HCT116 (cell line): ENCODE measurements at regions not wholly inside any gene's neighbourhood (a gene's known extent, or its start where the extent isn't known, plus 50 kb on each side); places are given as distances from the start of the nearest gene placed in this dataset.

Experiments used
- ATAC-seq: fragments of 200-7000 bp; cut with Tn5 transposase; 2 replicates; pipeline ENCODE4 v1.9.1; 2020; ENCODE audit warnings: mild to moderate bottlenecking, moderate library complexity
- BruUV-seq: library from RNA; stranded (reverse); fragments of 400-500 nt; replicated peaks from 2 replicates; lab custom pipeline; 2021; lab: Mats Ljungman, UMichigan
- CTCF ChIA-PET: fragments of 300-600 bp; sonication (Branson Sonifier 250); formaldehyde crosslinking; loops from one replicate; lab custom pipeline; 2021; ENCODE audit warnings: antibody characterized with exemption; lab: Charles Lee
- POLR2A ChIA-PET: fragments of 300-600, 350-600 bp; sonication (Branson Sonifier 250); formaldehyde crosslinking; loops from one replicate; lab custom pipeline; 2021; ENCODE audit warnings: antibody characterized with exemption; lab: Charles Lee
- RAD21 ChIA-PET, 2 experiments: fragments of 300-600 bp; sonication (Branson Sonifier 250); formaldehyde crosslinking; loops; one replicate each; lab custom pipeline; 2023; ENCODE audit warnings: low total read pairs in 2 of 2; ENCODE audit not compliant: uncharacterized antibody in 2 of 2, unreplicated experiment in 2 of 2, low non-redundant PET in 1 of 2; lab: Charles Lee
- DNase-seq: peaks from one replicate; pipeline ENCODE4 v3.0.0-alpha.2; 2010; ENCODE audit warnings: low read depth, low spot score
- H2AFZ ChIP-seq: fragments of 200-600 bp; shearing (Covaris generic), sonication (generic); 2 replicates; pipeline ENCODE4 v1.6.1; 2017; ENCODE audit warnings: low read depth, mixed run types, mixed read lengths, antibody characterized with exemption, low read length; ENCODE audit not compliant: poor library complexity, severe bottlenecking
- H3K27ac ChIP-seq: 2 replicates; pipeline ENCODE4 v1.5.1; 2012; ENCODE audit warnings: low read depth, low read length
- H3K27me3 ChIP-seq: fragments of 200-600 bp; sonication (generic); 2 replicates; pipeline ENCODE4 v1.6.1; 2016; ENCODE audit warnings: mixed run types, low read length, mixed read lengths; ENCODE audit not compliant: insufficient read depth
- H3K36me3 ChIP-seq, 2 experiments: fragments of 200-500 bp in 1 of 2; fragments of 200-600 bp in 1 of 2; sonication (Bioruptor generic) in 1 of 2; sonication (generic) in 1 of 2; 2 replicates each; pipeline versions ENCODE4 v1.5.1 to v1.6.1; 2014 to 2016; ENCODE audit warnings: low read length in 2 of 2, inconsistent platforms in 1 of 2, mixed read lengths in 1 of 2, mixed run types in 1 of 2; ENCODE audit not compliant: insufficient read depth in 2 of 2, control insufficient read depth in 1 of 2
- H3K4me1 ChIP-seq, 2 experiments: fragments of 200-600 bp in 1 of 2; sonication (generic) in 1 of 2; 2 replicates each; pipeline versions ENCODE4 v1.5.1 to v1.6.1; 2012 to 2017; ENCODE audit warnings: low read length in 2 of 2, inconsistent platforms in 1 of 2, mild to moderate bottlenecking in 1 of 2, mixed read lengths in 1 of 2, mixed run types in 1 of 2, moderate library complexity in 1 of 2; ENCODE audit not compliant: insufficient read depth in 2 of 2, control insufficient read depth in 1 of 2
- H3K4me2 ChIP-seq: fragments of 200-600 bp; sonication (generic); 2 replicates; pipeline ENCODE4 v1.6.1; 2017; ENCODE audit warnings: mixed run types, low read length, mixed read lengths
- H3K4me3 ChIP-seq, 2 experiments: fragments of 200-600 bp in 1 of 2; sonication (generic) in 1 of 2; replicated peaks in 1 of 2; 2 replicates each; pipeline ENCODE4 v1.5.1; 2011 to 2016; ENCODE audit warnings: low read length in 2 of 2, control low read depth in 1 of 2, low read depth in 1 of 2, mild to moderate bottlenecking in 1 of 2, mixed read lengths in 1 of 2, mixed run types in 1 of 2
- H3K79me2 ChIP-seq: fragments of 200-600 bp; sonication (generic); 2 replicates; pipeline ENCODE4 v1.6.1; 2017; ENCODE audit warnings: mild to moderate bottlenecking, mixed run types, low read length, moderate library complexity, mixed read lengths; ENCODE audit not compliant: insufficient read depth
- H3K9ac ChIP-seq: fragments of 200-600 bp; sonication (generic); 2 replicates; pipeline ENCODE4 v1.6.1; 2016; ENCODE audit warnings: low read length, mixed read lengths
- H3K9me2 ChIP-seq: fragments of 200-600 bp; sonication (generic), shearing (Covaris generic); 2 replicates; pipeline ENCODE4 v1.6.1; 2017; ENCODE audit warnings: mixed run types, mild to moderate bottlenecking, moderate library complexity; ENCODE audit not compliant: insufficient read depth
- H3K9me3 ChIP-seq, 2 experiments: fragments of 200-500 bp in 1 of 2; fragments of 200-600 bp in 1 of 2; sonication (Bioruptor generic) in 1 of 2; sonication (generic) in 1 of 2; 2 replicates each; pipeline ENCODE4 v1.6.1; 2014 to 2017; ENCODE audit warnings: low read length in 2 of 2, mixed read lengths in 2 of 2, inconsistent platforms in 1 of 2, low read depth in 1 of 2, mild to moderate bottlenecking in 1 of 2, mixed run types in 1 of 2, moderate library complexity in 1 of 2; ENCODE audit not compliant: control insufficient read depth in 1 of 2, insufficient read depth in 1 of 2
- H4K20me1 ChIP-seq: fragments of 200-600 bp; sonication (generic), shearing (Covaris generic); 2 replicates; pipeline ENCODE4 v1.6.1; 2017; ENCODE audit warnings: mixed run types, mild to moderate bottlenecking, moderate library complexity; ENCODE audit not compliant: insufficient read depth
- CBX3 ChIP-seq: IDR thresholded peaks from 2 replicates; pipeline ENCODE4 v1.6.1; 2012; ENCODE audit warnings: low read depth
- CEBPB ChIP-seq: IDR thresholded peaks from 2 replicates; pipeline ENCODE4 v1.6.1; 2012; ENCODE audit warnings: low read depth
- CTCF ChIP-seq, 3 experiments: fragments of 200-600 bp in 1 of 3; sonication (generic) in 1 of 3; IDR thresholded peaks in 2 of 3; conservative IDR thresholded peaks in 1 of 3; 2 replicates each; pipeline ENCODE4 v1.5.1; 2012 to 2017; ENCODE audit warnings: low read depth in 2 of 3, low read length in 2 of 3, antibody characterized with exemption in 1 of 3, borderline replicate concordance in 1 of 3, control low read depth in 1 of 3, mild to moderate bottlenecking in 1 of 3, mixed read lengths in 1 of 3, mixed run types in 1 of 3, moderate library complexity in 1 of 3; ENCODE audit not compliant: insufficient read depth in 1 of 3
- EGR1 ChIP-seq: IDR thresholded peaks from 2 replicates; pipeline ENCODE4 v1.6.1; 2012; ENCODE audit warnings: low read depth
- ELF1 ChIP-seq: IDR thresholded peaks from 2 replicates; pipeline ENCODE4 v1.6.1; 2012; ENCODE audit warnings: low read depth, borderline replicate concordance
- EZH2 ChIP-seq: fragments of 200-600 bp; sonication (generic); IDR thresholded peaks from 2 replicates; pipeline ENCODE4 v1.6.1; 2017; ENCODE audit warnings: antibody characterized with exemption, mixed run types
- EZH2phosphoT487 ChIP-seq: fragments of 200-600 bp; IDR thresholded peaks from 2 replicates; pipeline ENCODE4 v1.6.1; 2018; ENCODE audit warnings: antibody characterized with exemption, borderline replicate concordance
- FOSL1 ChIP-seq: IDR thresholded peaks from 2 replicates; pipeline ENCODE4 v1.6.1; 2012; ENCODE audit warnings: low read depth
- JUND ChIP-seq: IDR thresholded peaks from 2 replicates; pipeline ENCODE4 v1.6.1; 2012
- POLR2A ChIP-seq: IDR thresholded peaks from 2 replicates; pipeline ENCODE4 v1.7.0; 2011; ENCODE audit warnings: borderline replicate concordance; ENCODE audit not compliant: insufficient read depth, insufficient read length; ENCODE audit errors: extremely low read depth
- POLR2AphosphoS5 ChIP-seq: IDR thresholded peaks from 2 replicates; pipeline ENCODE4 v1.6.1; 2011; ENCODE audit warnings: mild to moderate bottlenecking, low read depth, low read length, moderate library complexity
- RAD21 ChIP-seq: IDR thresholded peaks from 2 replicates; pipeline ENCODE4 v1.6.1; 2012; ENCODE audit warnings: low read depth, mild to moderate bottlenecking
- SP1 ChIP-seq: IDR thresholded peaks from 2 replicates; pipeline ENCODE4 v1.6.1; 2012; ENCODE audit warnings: low read depth
- SRF ChIP-seq: IDR thresholded peaks from 2 replicates; pipeline ENCODE4 v1.6.1; 2012; ENCODE audit warnings: low read depth
- TCF7L2 ChIP-seq: IDR thresholded peaks from 2 replicates; pipeline ENCODE4 v1.7.0; 2011; ENCODE audit warnings: borderline replicate concordance, inconsistent platforms; ENCODE audit not compliant: insufficient read depth, insufficient read length; ENCODE audit errors: extremely low read depth
- YY1 ChIP-seq: IDR thresholded peaks from 2 replicates; pipeline ENCODE4 v1.6.1; 2011; ENCODE audit warnings: low read length, low read depth, moderate library complexity, mild to moderate bottlenecking; ENCODE audit not compliant: insufficient replicate concordance; ENCODE audit errors: extremely low read depth
- ZFX ChIP-seq: fragments of 450-650 bp; IDR thresholded peaks from 2 replicates; pipeline ENCODE4 v1.6.1; 2017
- intact Hi-C: fragments of 100-400 bp; cut with micrococcal nuclease; formaldehyde crosslinking; loops from 2 replicates; pipeline ENCODE4 v1.10.0; 2022
- TF ChIP-seq, protein P1 (sequence below): IDR thresholded peaks from 2 replicates; pipeline ENCODE4 v1.6.1; 2012
- TF ChIP-seq, protein P2 (sequence below): IDR thresholded peaks from 2 replicates; pipeline ENCODE4 v1.6.1; 2011; ENCODE audit warnings: mild to moderate bottlenecking, low read length, moderate library complexity; ENCODE audit not compliant: insufficient replicate concordance; ENCODE audit errors: extremely low read depth

GRCh38 chr6:142671791-142672190 is 273.2 kb downstream of the HIVEP2 start:
- H3K4me3 ChIP-seq: no peak overlapping the region
- TF ChIP-seq ELF1: no peak
- TF ChIP-seq JUND: no peak
- no peak for TF ChIP-seq FOSL1
- no peak for TF ChIP-seq ZFX
- H3K4me1 ChIP-seq: no peaks in the 10 kb centered on the region
- no peaks in the 10 kb centered on the region for H3K27me3 ChIP-seq
- H3K36me3 ChIP-seq: no peaks in the 10 kb centered on the region
- no peak overlapping the region for H3K9ac ChIP-seq
- POLR2A ChIA-PET: no interaction called here
- CTCF ChIA-PET: interaction anchor here (1.4 kb wide), 1 partner anchor 197 kb away, joined by 3 read pairs; no protein-coding TSS in a partner anchor
- no peak overlapping the region for H3K4me2 ChIP-seq
- no peaks in the 10 kb centered on the region for H3K79me2 ChIP-seq
- no peak overlapping the region for H2AFZ ChIP-seq
- no peaks in the 10 kb centered on the region for H4K20me1 ChIP-seq
- no peaks in the 10 kb centered on the region for H3K9me2 ChIP-seq
- intact Hi-C loops: no loop called here
- RAD21 ChIA-PET: no interaction called here
- BruUV-seq: no TSS peak
- DNase-seq: no peak
- no peaks in the 10 kb centered on the region for H3K9me3 ChIP-seq
- 0 out of 2 replicates have a peak, but pooled peaks have one; percentile 25 for ATAC-seq
- no peak overlapping the region for H3K27ac ChIP-seq

DNA sequence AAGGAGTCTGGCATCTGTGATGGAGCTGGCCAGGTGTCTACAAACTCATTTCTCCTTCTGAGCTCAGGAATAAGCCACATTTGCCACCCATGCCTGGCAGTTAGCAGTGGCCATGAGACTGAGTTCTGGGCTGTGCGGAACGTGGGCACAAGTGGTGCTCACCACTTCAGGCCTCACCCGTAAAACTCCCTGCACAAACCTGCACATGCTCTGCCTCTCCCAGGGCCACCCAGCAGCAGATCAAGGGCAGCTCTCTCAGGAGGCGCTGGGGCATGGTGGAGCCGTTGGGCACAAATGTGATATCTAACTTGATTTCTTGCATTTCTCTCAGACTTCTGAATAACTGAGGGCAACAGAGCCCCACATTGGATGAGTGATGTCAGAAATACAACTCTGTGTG is 269.5 kb downstream of the HIVEP2 start:
- DNase-seq (no peak), ATAC-seq (no peak)
- Histone ChIP-seq H3K4me2 (no peak overlapping the region), H3K9ac (no peak overlapping the region), H3K9me3 (no peaks in the 10 kb centered on the region), H4K20me1 (no peaks in the 10 kb centered on the region), H3K27ac (no peak overlapping the region), H3K36me3 (no peaks in the 10 kb centered on the region), H3K4me1 (no peaks in the 10 kb centered on the region), H2AFZ (no peak overlapping the region), H3K9me2 (no peaks in the 10 kb centered on the region), H3K79me2 (no peaks in the 10 kb centered on the region), H3K4me3 (no peak overlapping the region), H3K27me3 (no peaks in the 10 kb centered on the region)
- intact Hi-C loops: no loop called here
- RAD21 ChIA-PET: no interaction called here
- POLR2A ChIA-PET: no interaction called here
- BruUV-seq: no TSS peak
- no peak for TF ChIP-seq FOSL1
- TF ChIP-seq EZH2: no peak
- no peak for TF ChIP-seq TCF7L2
- TF ChIP-seq EZH2phosphoT487: no peak
- no peak for TF ChIP-seq POLR2A
- TF ChIP-seq CBX3: no peak
- TF ChIP-seq SRF: no peak
- no peak for TF ChIP-seq SP1
- TF ChIP-seq, protein P1, sequence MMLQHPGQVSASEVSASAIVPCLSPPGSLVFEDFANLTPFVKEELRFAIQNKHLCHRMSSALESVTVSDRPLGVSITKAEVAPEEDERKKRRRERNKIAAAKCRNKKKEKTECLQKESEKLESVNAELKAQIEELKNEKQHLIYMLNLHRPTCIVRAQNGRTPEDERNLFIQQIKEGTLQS: no peak
- TF ChIP-seq RAD21: no peak
- TF ChIP-seq YY1: no peak
- TF ChIP-seq CTCF (IDR thresholded peaks at IDR 0.05 in 2 of 3, conservative IDR thresholded peaks at IDR 0.05 in 1 of 3; ENCODE audit: borderline replicate concordance in 1 of 3, insufficient read depth in 1 of 3, low read depth in 2 of 3, low read length in 2 of 3): no peak
- TF ChIP-seq, protein P2, sequence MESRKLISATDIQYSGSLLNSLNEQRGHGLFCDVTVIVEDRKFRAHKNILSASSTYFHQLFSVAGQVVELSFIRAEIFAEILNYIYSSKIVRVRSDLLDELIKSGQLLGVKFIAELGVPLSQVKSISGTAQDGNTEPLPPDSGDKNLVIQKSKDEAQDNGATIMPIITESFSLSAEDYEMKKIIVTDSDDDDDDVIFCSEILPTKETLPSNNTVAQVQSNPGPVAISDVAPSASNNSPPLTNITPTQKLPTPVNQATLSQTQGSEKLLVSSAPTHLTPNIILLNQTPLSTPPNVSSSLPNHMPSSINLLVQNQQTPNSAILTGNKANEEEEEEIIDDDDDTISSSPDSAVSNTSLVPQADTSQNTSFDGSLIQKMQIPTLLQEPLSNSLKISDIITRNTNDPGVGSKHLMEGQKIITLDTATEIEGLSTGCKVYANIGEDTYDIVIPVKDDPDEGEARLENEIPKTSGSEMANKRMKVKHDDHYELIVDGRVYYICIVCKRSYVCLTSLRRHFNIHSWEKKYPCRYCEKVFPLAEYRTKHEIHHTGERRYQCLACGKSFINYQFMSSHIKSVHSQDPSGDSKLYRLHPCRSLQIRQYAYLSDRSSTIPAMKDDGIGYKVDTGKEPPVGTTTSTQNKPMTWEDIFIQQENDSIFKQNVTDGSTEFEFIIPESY: no peak
- no peak for TF ChIP-seq CEBPB
- no peak for TF ChIP-seq ELF1
- no peak for TF ChIP-seq POLR2AphosphoS5
- no peak for TF ChIP-seq EGR1
- CTCF ChIA-PET: no interaction called here
